GM12878 (cell line): ENCODE measurements at regions not wholly inside any gene's neighbourhood (a gene's known extent, or its start where the extent isn't known, plus 50 kb on each side); places are given as distances from the start of the nearest gene placed in this dataset.
A peak's percentile ranks its signal among the peaks of the same experiment; 100 is the strongest.

Experiments used
- ATAC-seq: fragments of 200-7000 bp; cut with Tn5 transposase; 3 replicates; pipeline ENCODE4 v1.9.1; 2020; ENCODE audit warnings: mild to moderate bottlenecking, moderate library complexity
- BruUV-seq: library from RNA; stranded (reverse); fragments of 400-500 nt; replicated peaks from 2 replicates; lab custom pipeline; 2021; lab: Mats Ljungman, UMichigan
- CTCF ChIA-PET: fragments of 300-600 bp; sonication (Branson Sonifier 250); formaldehyde crosslinking; extraction: SDS; loops from one replicate; lab custom pipeline; 2021; ENCODE audit warnings: inconsistent platforms; lab: Yijun Ruan, JAX
- POLR2A ChIA-PET: fragments of 350-600 bp; formaldehyde crosslinking; extraction: SDS; loops from one replicate; lab custom pipeline; 2021; ENCODE audit warnings: inconsistent platforms; lab: Charles Lee
- RAD21 ChIA-PET: fragments of 300-600 bp; sonication (Branson Sonifier 250); formaldehyde crosslinking; loops from one replicate; lab custom pipeline; 2023; ENCODE audit warnings: antibody characterized with exemption; ENCODE audit not compliant: unreplicated experiment; lab: Charles Lee
- SMC1A ChIA-PET: fragments of 300-600 bp; sonication (Branson Sonifier 250); formaldehyde crosslinking; loops from one replicate; lab custom pipeline; 2023; ENCODE audit not compliant: unreplicated experiment, uncharacterized antibody; lab: Charles Lee
- DNase-seq: peaks from one replicate; pipeline ENCODE4 v3.0.0-alpha.2; 2011; ENCODE audit warnings: low read depth, low spot score
- FAIRE-seq: peaks from 3 replicates; lab custom pipeline; 2011; peaks lifted over from hg19 to GRCh38; lab: Jason Lieb, UNC
- H2AFZ ChIP-seq: 2 replicates; pipeline ENCODE4 v1.6.0; 2011; ENCODE audit warnings: low read depth, low read length, control low read depth; ENCODE audit not compliant: control insufficient read depth
- H3K27ac ChIP-seq: 2 replicates; pipeline ENCODE4 v1.5.1; 2011; ENCODE audit warnings: control low read depth; ENCODE audit not compliant: control insufficient read depth, insufficient read depth
- H3K27me3 ChIP-seq, 2 experiments: replicated peaks in 1 of 2; 2 replicates each; pipeline versions ENCODE4 v1.6.0 to v1.6.1; 2011; ENCODE audit warnings: low read length in 1 of 2; ENCODE audit not compliant: control insufficient read depth in 2 of 2, insufficient read depth in 2 of 2
- H3K36me3 ChIP-seq, 2 experiments: 2 replicates each; pipeline ENCODE4 v1.5.1; 2011; ENCODE audit warnings: low read length in 1 of 2; ENCODE audit not compliant: control insufficient read depth in 2 of 2, insufficient read depth in 2 of 2
- H3K4me1 ChIP-seq: 2 replicates; pipeline ENCODE4 v1.6.1; 2011; ENCODE audit warnings: mild to moderate bottlenecking, low read length, moderate library complexity, mixed read lengths; ENCODE audit not compliant: control insufficient read depth, insufficient read depth
- H3K4me2 ChIP-seq: 2 replicates; pipeline ENCODE4 v1.6.0; 2011; ENCODE audit warnings: control low read depth; ENCODE audit not compliant: control insufficient read depth, insufficient read depth
- H3K4me3 ChIP-seq: fragments of 200-600 bp; sonication (generic); 2 replicates; pipeline ENCODE4 v1.5.1; 2016
- H3K79me2 ChIP-seq: 2 replicates; pipeline ENCODE4 v1.6.0; 2011; ENCODE audit warnings: low read length; ENCODE audit not compliant: control insufficient read depth, insufficient read depth
- H3K9ac ChIP-seq: 2 replicates; pipeline ENCODE4 v1.8.0; 2011; ENCODE audit warnings: low read length, control low read depth, mixed read lengths; ENCODE audit not compliant: control insufficient read depth, insufficient read depth
- H3K9me3 ChIP-seq: replicated peaks from 3 replicates; pipeline ENCODE4 v1.5.1; 2011; ENCODE audit warnings: mild to moderate bottlenecking, low read length; ENCODE audit not compliant: control insufficient read depth, insufficient read depth
- H4K20me1 ChIP-seq: 2 replicates; pipeline ENCODE4 v1.6.0; 2011; ENCODE audit not compliant: control insufficient read depth, insufficient read depth
- BHLHE40 ChIP-seq, 2 experiments: fragments of 450-650 bp in 1 of 2; IDR thresholded peaks; 2 replicates each; pipeline ENCODE4 v1.6.1; 2011 to 2017; ENCODE audit warnings: low read depth in 2 of 2, borderline replicate concordance in 1 of 2, improper control_type of control experiment in 1 of 2, low read length in 1 of 2, mild to moderate bottlenecking in 1 of 2
- BRCA1 ChIP-seq: IDR thresholded peaks from 2 replicates; pipeline ENCODE4 v1.6.1; 2011; ENCODE audit warnings: low read depth, low read length, improper control_type of control experiment
- EED ChIP-seq: sonication (generic); IDR thresholded peaks from 2 replicates; pipeline ENCODE4 v1.6.1; 2016; ENCODE audit warnings: antibody characterized with exemption, low read depth
- EGR1 ChIP-seq, 2 experiments: IDR thresholded peaks; 1 replicate in 1 of 2; 2 replicates in 1 of 2; pipeline ENCODE4 v1.6.1; 2011 to 2012; ENCODE audit warnings: low read depth in 2 of 2, low read length in 2 of 2, borderline replicate concordance in 1 of 2, mild to moderate bottlenecking in 1 of 2, moderate library complexity in 1 of 2
- NR2C2 ChIP-seq: IDR thresholded peaks from 2 replicates; pipeline ENCODE4 v1.6.1; 2011; ENCODE audit warnings: borderline replicate concordance, low read depth; ENCODE audit not compliant: control insufficient read depth, insufficient read length
- SMC3 ChIP-seq: IDR thresholded peaks from 2 replicates; pipeline ENCODE4 v1.6.1; 2011; ENCODE audit warnings: low read length, improper control_type of control experiment, borderline replicate concordance
- TCF3 ChIP-seq: IDR thresholded peaks from 2 replicates; pipeline ENCODE4 v1.6.1; 2012; ENCODE audit warnings: low read depth, mild to moderate bottlenecking, low read length, borderline replicate concordance; ENCODE audit not compliant: insufficient read depth
- ZSCAN29 ChIP-seq: fragments of 450-650 bp; IDR thresholded peaks from 2 replicates; pipeline ENCODE4 v1.6.1; 2017; ENCODE audit warnings: mild to moderate bottlenecking, moderate library complexity
- in situ Hi-C: fragments of 300-500 bp; cut with MboI; formaldehyde crosslinking; loops from 9 replicates; pipeline ENCODE4 v1.14.3; 2018; ENCODE audit warnings: mixed read lengths
- intact Hi-C: fragments of 100-400 bp; cut with micrococcal nuclease; formaldehyde crosslinking; loops from one replicate; pipeline ENCODE4 v1.14.2; 2022; ENCODE audit not compliant: unreplicated experiment
- TF ChIP-seq, protein P1 (sequence below): fragments of 450-650 bp; IDR thresholded peaks from 2 replicates; pipeline ENCODE4 v1.6.1; 2016; ENCODE audit warnings: mild to moderate bottlenecking
- TF ChIP-seq, protein P2 (sequence below): IDR thresholded peaks from 2 replicates; pipeline ENCODE4 v1.6.1; 2012; ENCODE audit warnings: low read depth, low read length, improper control_type of control experiment
- TF ChIP-seq, protein P3 (sequence below): fragments of 450-650 bp; IDR thresholded peaks from 2 replicates; pipeline ENCODE4 v1.6.1; 2017; ENCODE audit warnings: mild to moderate bottlenecking, moderate library complexity

DNA sequence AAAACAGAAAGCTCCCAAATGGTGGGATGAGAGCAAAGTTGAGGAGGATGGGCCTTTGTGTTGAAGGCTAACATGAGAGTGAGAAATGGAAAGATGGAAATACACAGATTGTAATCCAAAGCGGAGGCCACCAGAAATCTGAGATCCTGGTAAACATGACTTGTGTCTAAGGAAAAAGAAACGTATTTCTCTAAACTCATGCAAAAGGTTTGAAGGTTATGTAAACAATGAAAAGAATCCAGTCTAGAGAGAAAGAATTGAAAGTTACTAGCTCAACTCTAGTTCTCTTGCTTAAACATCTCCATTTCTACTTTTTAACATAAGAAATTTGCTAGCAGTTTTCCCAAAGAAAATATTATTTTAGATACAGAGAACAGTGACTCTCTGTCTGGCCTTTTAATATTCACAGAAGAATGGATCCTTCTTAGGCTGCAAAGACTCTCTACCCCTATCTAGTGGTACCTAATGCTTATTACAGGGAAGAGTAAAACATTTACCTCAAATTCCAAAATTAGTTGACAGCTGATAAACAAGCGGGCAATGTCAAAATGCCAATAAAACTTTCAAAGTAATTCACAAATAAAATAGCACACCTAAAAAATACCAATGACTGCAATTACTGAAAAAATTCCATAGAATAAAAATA lies 75.8 kb upstream of the SOX5 start (continued):
- TF ChIP-seq, protein P1, sequence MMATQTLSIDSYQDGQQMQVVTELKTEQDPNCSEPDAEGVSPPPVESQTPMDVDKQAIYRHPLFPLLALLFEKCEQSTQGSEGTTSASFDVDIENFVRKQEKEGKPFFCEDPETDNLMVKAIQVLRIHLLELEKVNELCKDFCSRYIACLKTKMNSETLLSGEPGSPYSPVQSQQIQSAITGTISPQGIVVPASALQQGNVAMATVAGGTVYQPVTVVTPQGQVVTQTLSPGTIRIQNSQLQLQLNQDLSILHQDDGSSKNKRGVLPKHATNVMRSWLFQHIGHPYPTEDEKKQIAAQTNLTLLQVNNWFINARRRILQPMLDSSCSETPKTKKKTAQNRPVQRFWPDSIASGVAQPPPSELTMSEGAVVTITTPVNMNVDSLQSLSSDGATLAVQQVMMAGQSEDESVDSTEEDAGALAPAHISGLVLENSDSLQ: no peak
- no peak for TF ChIP-seq TCF3
- peak; percentile 17; the same call in 1 of the 2 replicates for TF ChIP-seq SMC3

DNA sequence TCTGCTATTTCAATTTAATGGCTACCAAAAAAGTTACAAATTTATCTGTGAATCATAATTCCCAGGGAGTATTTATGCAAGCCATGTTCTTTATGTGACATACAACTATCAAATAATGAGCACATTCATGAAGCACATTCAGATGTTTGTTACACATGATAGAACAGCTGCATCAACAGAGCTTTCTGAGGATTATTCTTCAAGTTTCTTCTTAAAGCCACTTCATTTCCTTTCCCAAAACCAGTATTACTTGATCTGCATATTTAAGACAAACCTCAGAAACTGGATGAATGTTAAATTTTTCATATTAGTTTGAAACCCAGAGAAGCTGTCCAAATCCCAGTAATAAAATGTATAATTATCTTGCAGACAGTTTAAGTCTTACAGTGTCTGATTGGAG lies 73.6 kb upstream of the SOX5 start:
- no peak overlapping the region for H3K27ac ChIP-seq
- intact Hi-C loops: no loop called here
- H3K9ac ChIP-seq: no peak overlapping the region
- H3K27me3 ChIP-seq: no peaks in the 10 kb centered on the region; a peak in 1 of 4 replicates
- DNase-seq (no peak), ATAC-seq (no peak), FAIRE-seq (peak; percentile 31)
- no peaks in the 10 kb centered on the region for H3K36me3 ChIP-seq
- H3K4me1 ChIP-seq: no peaks in the 10 kb centered on the region
- H3K4me3 ChIP-seq: no peak overlapping the region
- no peaks in the 10 kb centered on the region for H4K20me1 ChIP-seq
- H2AFZ ChIP-seq: no peak overlapping the region
- H3K79me2 ChIP-seq: no peaks in the 10 kb centered on the region
- ChIA-PET CTCF (no interaction called here), RAD21 (no interaction called here), SMC1A (no interaction called here), POLR2A (no interaction called here)
- in situ Hi-C loops: no loop called here
- TF ChIP-seq BHLHE40 (IDR thresholded peaks at IDR 0.05; ENCODE audit: borderline replicate concordance in 1 of 2, low read depth in 2 of 2, low read length in 1 of 2) (no peak), ZSCAN29 (no peak), BRCA1 (no peak), NR2C2 (no peak), EGR1 (IDR thresholded peaks at IDR 0.05; ENCODE audit: borderline replicate concordance in 1 of 2, low read depth in 2 of 2, low read length in 2 of 2) (no peak), EED (no peak)
- TF ChIP-seq, protein P2, sequence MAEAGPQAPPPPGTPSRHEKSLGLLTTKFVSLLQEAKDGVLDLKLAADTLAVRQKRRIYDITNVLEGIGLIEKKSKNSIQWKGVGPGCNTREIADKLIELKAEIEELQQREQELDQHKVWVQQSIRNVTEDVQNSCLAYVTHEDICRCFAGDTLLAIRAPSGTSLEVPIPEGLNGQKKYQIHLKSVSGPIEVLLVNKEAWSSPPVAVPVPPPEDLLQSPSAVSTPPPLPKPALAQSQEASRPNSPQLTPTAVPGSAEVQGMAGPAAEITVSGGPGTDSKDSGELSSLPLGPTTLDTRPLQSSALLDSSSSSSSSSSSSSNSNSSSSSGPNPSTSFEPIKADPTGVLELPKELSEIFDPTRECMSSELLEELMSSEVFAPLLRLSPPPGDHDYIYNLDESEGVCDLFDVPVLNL: no peak
- TF ChIP-seq, protein P3, sequence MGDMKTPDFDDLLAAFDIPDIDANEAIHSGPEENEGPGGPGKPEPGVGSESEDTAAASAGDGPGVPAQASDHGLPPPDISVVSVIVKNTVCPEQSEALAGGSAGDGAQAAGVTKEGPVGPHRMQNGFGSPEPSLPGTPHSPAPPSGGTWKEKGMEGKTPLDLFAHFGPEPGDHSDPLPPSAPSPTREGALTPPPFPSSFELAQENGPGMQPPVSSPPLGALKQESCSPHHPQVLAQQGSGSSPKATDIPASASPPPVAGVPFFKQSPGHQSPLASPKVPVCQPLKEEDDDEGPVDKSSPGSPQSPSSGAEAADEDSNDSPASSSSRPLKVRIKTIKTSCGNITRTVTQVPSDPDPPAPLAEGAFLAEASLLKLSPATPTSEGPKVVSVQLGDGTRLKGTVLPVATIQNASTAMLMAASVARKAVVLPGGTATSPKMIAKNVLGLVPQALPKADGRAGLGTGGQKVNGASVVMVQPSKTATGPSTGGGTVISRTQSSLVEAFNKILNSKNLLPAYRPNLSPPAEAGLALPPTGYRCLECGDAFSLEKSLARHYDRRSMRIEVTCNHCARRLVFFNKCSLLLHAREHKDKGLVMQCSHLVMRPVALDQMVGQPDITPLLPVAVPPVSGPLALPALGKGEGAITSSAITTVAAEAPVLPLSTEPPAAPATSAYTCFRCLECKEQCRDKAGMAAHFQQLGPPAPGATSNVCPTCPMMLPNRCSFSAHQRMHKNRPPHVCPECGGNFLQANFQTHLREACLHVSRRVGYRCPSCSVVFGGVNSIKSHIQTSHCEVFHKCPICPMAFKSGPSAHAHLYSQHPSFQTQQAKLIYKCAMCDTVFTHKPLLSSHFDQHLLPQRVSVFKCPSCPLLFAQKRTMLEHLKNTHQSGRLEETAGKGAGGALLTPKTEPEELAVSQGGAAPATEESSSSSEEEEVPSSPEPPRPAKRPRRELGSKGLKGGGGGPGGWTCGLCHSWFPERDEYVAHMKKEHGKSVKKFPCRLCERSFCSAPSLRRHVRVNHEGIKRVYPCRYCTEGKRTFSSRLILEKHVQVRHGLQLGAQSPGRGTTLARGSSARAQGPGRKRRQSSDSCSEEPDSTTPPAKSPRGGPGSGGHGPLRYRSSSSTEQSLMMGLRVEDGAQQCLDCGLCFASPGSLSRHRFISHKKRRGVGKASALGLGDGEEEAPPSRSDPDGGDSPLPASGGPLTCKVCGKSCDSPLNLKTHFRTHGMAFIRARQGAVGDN: no peak
- no peak overlapping the region for H3K4me2 ChIP-seq
- H3K9me3 ChIP-seq: no peaks in the 10 kb centered on the region
- no TSS peak for BruUV-seq
